LNCAP (cell line): ENCODE measurements at regions not wholly inside any gene's neighbourhood (a gene's known extent, or its start where the extent isn't known, plus 50 kb on each side); places are given as distances from the start of the nearest gene placed in this dataset.

Source experiments
- CTCF ChIP-seq: fragments of 450-650 bp; IDR thresholded peaks from 2 replicates; pipeline ENCODE4 v1.5.1; 2017; ENCODE audit warnings: mild to moderate bottlenecking

- TF ChIP-seq CTCF, result no peak
These were observed 86.9 kb downstream of the FGF9 start for GRCh38 chr13:21757763-21758162.

GRCh38 chr13:21758441-21758840 is 87.6 kb downstream of the FGF9 start:
- no peak for TF ChIP-seq CTCF

GRCh38 chr13:21759463-21759862 is 88.6 kb downstream of the FGF9 start:
- no peak for TF ChIP-seq CTCF

- no peak for TF ChIP-seq CTCF
These were observed 89.0 kb downstream of the FGF9 start for GRCh38 chr13:21759911-21760310.

GRCh38 chr13:21761770-21762169 is 90.9 kb downstream of the FGF9 start:
- no peak for TF ChIP-seq CTCF

GRCh38 chr13:21762512-21762911 is 91.6 kb downstream of the FGF9 start:
- TF ChIP-seq CTCF, result no peak

- no peak for TF ChIP-seq CTCF
These were observed 96.2 kb downstream of the FGF9 start for GRCh38 chr13:21767032-21767431.

- no peak for TF ChIP-seq CTCF
These were observed 100.2 kb downstream of the FGF9 start for GRCh38 chr13:21771075-21771474.
